ENCODE measurements at regions not wholly inside any gene's neighbourhood (a gene's known extent, or its start where the extent isn't known, plus 50 kb on each side); places are given as distances from the start of the nearest gene placed in this dataset.

DNA sequence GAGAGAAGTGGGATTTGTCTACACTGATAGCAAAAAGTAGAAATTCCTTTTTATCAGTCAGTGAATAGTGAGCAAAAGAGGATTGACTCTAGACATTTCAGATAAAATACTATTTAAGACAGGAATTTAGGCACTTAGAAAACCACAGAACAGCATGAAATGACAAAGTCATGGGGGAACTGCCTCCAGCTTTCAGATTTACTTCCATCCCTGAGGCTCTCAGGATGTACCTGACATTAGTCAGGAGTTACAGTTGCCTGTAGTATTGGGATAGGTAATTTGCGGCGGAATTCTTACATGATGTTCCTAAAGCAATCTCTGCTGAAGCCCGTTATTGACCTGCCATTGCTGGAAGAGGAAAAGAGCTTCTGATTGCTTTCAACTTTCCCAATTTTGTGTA is 337.1 kb upstream of the MAP2 start:
- TF ChIP-seq, protein P1, sequence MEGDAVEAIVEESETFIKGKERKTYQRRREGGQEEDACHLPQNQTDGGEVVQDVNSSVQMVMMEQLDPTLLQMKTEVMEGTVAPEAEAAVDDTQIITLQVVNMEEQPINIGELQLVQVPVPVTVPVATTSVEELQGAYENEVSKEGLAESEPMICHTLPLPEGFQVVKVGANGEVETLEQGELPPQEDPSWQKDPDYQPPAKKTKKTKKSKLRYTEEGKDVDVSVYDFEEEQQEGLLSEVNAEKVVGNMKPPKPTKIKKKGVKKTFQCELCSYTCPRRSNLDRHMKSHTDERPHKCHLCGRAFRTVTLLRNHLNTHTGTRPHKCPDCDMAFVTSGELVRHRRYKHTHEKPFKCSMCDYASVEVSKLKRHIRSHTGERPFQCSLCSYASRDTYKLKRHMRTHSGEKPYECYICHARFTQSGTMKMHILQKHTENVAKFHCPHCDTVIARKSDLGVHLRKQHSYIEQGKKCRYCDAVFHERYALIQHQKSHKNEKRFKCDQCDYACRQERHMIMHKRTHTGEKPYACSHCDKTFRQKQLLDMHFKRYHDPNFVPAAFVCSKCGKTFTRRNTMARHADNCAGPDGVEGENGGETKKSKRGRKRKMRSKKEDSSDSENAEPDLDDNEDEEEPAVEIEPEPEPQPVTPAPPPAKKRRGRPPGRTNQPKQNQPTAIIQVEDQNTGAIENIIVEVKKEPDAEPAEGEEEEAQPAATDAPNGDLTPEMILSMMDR (IDR thresholded peaks at IDR 0.05) = no peak
- no peak for TF ChIP-seq EZH2 (IDR thresholded peaks at IDR 0.05; ENCODE audit: borderline replicate concordance, insufficient read depth, low read depth, low read length, poor library complexity, severe bottlenecking)
